ENCODE measurements at regions not wholly inside any gene's neighbourhood (a gene's known extent, or its start where the extent isn't known, plus 50 kb on each side); places are given as distances from the start of the nearest gene placed in this dataset.

GRCh38 chr12:71071536-71072097 is 86.2 kb downstream of the TSPAN8 start:
- 64% methylated on average over 3 of the region's 3 CpGs for WGBS
- no peaks in the 10 kb centered on the region for H3K9me3 ChIP-seq (ENCODE audit: control insufficient read depth in 4 of 4, low read length in 3 of 4)

GRCh38 chr12:71070416-71071128 is 87.2 kb downstream of the TSPAN8 start:
- no peak for DNase-seq (ENCODE audit: low spot score)
- no peaks in the 10 kb centered on the region for H3K9me3 ChIP-seq (ENCODE audit: control insufficient read depth in 4 of 4, low read length in 3 of 4)
- H3K4me3 ChIP-seq (ENCODE audit: low read depth in 1 of 3, low read length in 3 of 3): no peak overlapping the region
- H3K27ac ChIP-seq (ENCODE audit: low read depth in 1 of 2, low read length in 2 of 2): no peak overlapping the region
- no peaks in the 10 kb centered on the region for H3K27me3 ChIP-seq (ENCODE audit: control insufficient read depth in 4 of 4, insufficient read depth in 4 of 4, low read length in 3 of 4)
- no peak overlapping the region for H3K9ac ChIP-seq (ENCODE audit: low read depth in 1 of 2, low read length in 2 of 2)
- TF ChIP-seq HNF4G (IDR thresholded peaks at IDR 0.05) (no peak), SP1 (IDR thresholded peaks at IDR 0.05) (no peak), RXRA (IDR thresholded peaks at IDR 0.05) (no peak), ATF3 (IDR thresholded peaks at IDR 0.05) (no peak), ZBTB33 (IDR thresholded peaks at IDR 0.05) (no peak), GABPA (IDR thresholded peaks at IDR 0.05 in 1 of 2, conservative IDR thresholded peaks at IDR 0.05 in 1 of 2) (no peak), FOXA1 (IDR thresholded peaks at IDR 0.05) (no peak), NR2F2 (IDR thresholded peaks at IDR 0.05) (no peak), MAX (IDR thresholded peaks at IDR 0.05) (no peak), RAD21 (IDR thresholded peaks at IDR 0.05) (no peak), YY1 (IDR thresholded peaks at IDR 0.05) (no peak)
- no peaks in the 10 kb centered on the region for H3K4me1 ChIP-seq (ENCODE audit: control insufficient read depth in 4 of 4, insufficient read depth in 4 of 4, low read length in 3 of 4)
- 90% methylated on average over 3 of the region's 3 CpGs for WGBS
- H3K36me3 ChIP-seq (ENCODE audit: control insufficient read depth in 4 of 4, insufficient read depth in 3 of 4, low read depth in 1 of 4, low read length in 3 of 4): no peaks in the 10 kb centered on the region

More at GRCh38 chr12:71071536-71072097, 86.2 kb downstream of the TSPAN8 start:
- Histone ChIP-seq H3K27ac (ENCODE audit: low read depth in 1 of 2, low read length in 2 of 2) (no peak overlapping the region), H3K9ac (ENCODE audit: low read depth in 1 of 2, low read length in 2 of 2) (no peak overlapping the region), H3K27me3 (ENCODE audit: control insufficient read depth in 4 of 4, insufficient read depth in 4 of 4, low read length in 3 of 4) (no peaks in the 10 kb centered on the region), H3K4me3 (ENCODE audit: low read depth in 1 of 3, low read length in 3 of 3) (no peak overlapping the region), H3K36me3 (ENCODE audit: control insufficient read depth in 4 of 4, insufficient read depth in 3 of 4, low read depth in 1 of 4, low read length in 3 of 4) (no peaks in the 10 kb centered on the region), H3K4me1 (ENCODE audit: control insufficient read depth in 4 of 4, insufficient read depth in 4 of 4, low read length in 3 of 4) (no peaks in the 10 kb centered on the region)
- no peak for TF ChIP-seq FOXA2 (IDR thresholded peaks at IDR 0.05)
- no peak for TF ChIP-seq RXRA (IDR thresholded peaks at IDR 0.05)
- TF ChIP-seq HNF4A (conservative IDR thresholded peaks at IDR 0.05): no peak
- no peak for TF ChIP-seq YY1 (IDR thresholded peaks at IDR 0.05)
- TF ChIP-seq RAD21 (IDR thresholded peaks at IDR 0.05): no peak
- no peak for TF ChIP-seq REST (IDR thresholded peaks at IDR 0.05)
- no peak for TF ChIP-seq MAX (IDR thresholded peaks at IDR 0.05)
- no peak for TF ChIP-seq JUND (IDR thresholded peaks at IDR 0.05)
- no peak for TF ChIP-seq TAF1 (conservative IDR thresholded peaks at IDR 0.05)
- DNase-seq (ENCODE audit: low spot score): no peak
